ENCODE measurements at regions not wholly inside any gene's neighbourhood (a gene's known extent, or its start where the extent isn't known, plus 50 kb on each side); places are given as distances from the start of the nearest gene placed in this dataset.

DNA sequence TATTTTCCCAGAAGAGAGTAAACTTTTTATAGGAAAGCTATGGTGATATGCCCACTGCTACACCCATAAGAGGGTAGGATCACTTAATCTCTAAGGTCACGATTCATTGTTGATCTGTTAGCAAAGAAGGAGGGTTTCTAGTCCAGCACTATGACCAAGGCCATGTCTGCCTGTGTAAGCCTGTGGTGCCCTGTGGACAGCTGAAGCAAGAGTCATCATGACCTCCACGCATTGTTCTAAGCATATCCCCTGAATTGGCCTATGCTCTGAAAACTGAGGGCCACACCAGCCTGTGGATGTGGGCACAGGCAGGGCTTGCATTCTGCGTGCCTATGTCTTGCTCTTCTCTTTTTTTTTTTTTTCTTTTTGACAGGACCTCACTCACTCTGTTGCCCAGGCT lies 89.8 kb upstream of the SMIM21 start:
- Histone ChIP-seq H3K4me3 (no peak overlapping the region), H3K9me3 (peaks cover 0 to 3% of the 10 kb centered on the region in 2 donors), H3K4me1 (no peaks in the 10 kb centered on the region), H3K27ac (no peak overlapping the region), H3K36me3 (no peaks in the 10 kb centered on the region), H3K27me3 (no peaks in the 10 kb centered on the region)
- TF ChIP-seq, protein P1, sequence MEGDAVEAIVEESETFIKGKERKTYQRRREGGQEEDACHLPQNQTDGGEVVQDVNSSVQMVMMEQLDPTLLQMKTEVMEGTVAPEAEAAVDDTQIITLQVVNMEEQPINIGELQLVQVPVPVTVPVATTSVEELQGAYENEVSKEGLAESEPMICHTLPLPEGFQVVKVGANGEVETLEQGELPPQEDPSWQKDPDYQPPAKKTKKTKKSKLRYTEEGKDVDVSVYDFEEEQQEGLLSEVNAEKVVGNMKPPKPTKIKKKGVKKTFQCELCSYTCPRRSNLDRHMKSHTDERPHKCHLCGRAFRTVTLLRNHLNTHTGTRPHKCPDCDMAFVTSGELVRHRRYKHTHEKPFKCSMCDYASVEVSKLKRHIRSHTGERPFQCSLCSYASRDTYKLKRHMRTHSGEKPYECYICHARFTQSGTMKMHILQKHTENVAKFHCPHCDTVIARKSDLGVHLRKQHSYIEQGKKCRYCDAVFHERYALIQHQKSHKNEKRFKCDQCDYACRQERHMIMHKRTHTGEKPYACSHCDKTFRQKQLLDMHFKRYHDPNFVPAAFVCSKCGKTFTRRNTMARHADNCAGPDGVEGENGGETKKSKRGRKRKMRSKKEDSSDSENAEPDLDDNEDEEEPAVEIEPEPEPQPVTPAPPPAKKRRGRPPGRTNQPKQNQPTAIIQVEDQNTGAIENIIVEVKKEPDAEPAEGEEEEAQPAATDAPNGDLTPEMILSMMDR (IDR thresholded peaks at IDR 0.05): no peak
- no peak for DNase-seq (ENCODE audit: low spot score in 2 of 2)
- intact Hi-C loops (cut with DNase I): no loop called here

DNA sequence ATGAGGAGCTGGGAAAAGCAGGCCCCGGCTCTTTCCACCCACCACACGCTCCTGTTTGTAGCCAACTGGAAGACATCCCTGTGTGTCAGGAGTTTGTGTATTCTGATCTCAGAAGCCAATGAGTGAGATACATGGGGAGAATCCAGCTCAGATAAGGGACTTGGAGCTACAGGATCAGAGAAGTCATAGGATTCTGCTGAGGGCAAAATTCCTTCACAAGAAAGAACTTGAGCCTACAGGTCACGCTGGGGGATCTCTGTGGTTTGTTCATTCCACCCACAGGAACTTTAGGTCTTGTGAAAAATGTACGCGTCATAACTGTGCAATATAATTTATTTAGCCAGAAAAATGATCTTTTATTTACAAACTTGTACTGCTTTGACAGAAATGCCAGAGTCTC lies 80.1 kb upstream of the SMIM21 start:
- no peaks in the 10 kb centered on the region for H3K4me1 ChIP-seq
- intact Hi-C loops (cut with DNase I): no loop called here

DNA sequence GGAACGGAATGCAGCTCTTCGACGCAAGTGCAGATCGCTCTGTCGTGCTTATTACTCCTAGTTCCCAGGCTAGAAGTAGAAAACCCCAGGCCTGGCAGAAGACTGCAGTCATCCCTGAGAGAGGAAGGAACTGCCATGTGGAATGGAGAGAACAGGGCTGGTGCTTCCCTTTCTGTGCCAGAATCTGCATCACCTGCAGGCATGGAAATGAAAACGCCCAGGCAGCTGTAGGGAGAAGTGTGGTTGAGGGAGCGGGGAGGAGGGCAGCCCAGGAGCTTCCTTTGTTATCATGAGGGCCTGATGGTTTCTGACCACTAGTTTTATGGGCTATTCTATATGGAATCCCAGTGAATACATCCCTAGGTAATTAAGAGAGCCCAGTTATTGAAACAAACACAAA lies 79.4 kb upstream of the SMIM21 start:
- TF ChIP-seq, protein P1 (IDR thresholded peaks at IDR 0.05): no peak
- no peaks in the 10 kb centered on the region for H3K4me1 ChIP-seq
- H3K4me3 ChIP-seq: no peak overlapping the region
- no peaks in the 10 kb centered on the region for H3K9me3 ChIP-seq
- H3K27ac ChIP-seq: no peak overlapping the region
- intact Hi-C loops (cut with DNase I): no loop called here
- DNase-seq (ENCODE audit: low spot score in 2 of 2): no peak
- H3K36me3 ChIP-seq: no peaks in the 10 kb centered on the region
- H3K27me3 ChIP-seq: no peaks in the 10 kb centered on the region

More for the DNA sequence above, 80.1 kb upstream of the SMIM21 start:
- DNase-seq (ENCODE audit: low spot score in 2 of 2): no peak
- H3K9me3 ChIP-seq: peaks cover 0 to 4% of the 10 kb centered on the region in 2 donors
- TF ChIP-seq, protein P1 (IDR thresholded peaks at IDR 0.05): no peak
- no peak overlapping the region for H3K27ac ChIP-seq
- no peaks in the 10 kb centered on the region for H3K36me3 ChIP-seq
- H3K4me3 ChIP-seq: no peak overlapping the region
- H3K27me3 ChIP-seq: no peaks in the 10 kb centered on the region

DNA sequence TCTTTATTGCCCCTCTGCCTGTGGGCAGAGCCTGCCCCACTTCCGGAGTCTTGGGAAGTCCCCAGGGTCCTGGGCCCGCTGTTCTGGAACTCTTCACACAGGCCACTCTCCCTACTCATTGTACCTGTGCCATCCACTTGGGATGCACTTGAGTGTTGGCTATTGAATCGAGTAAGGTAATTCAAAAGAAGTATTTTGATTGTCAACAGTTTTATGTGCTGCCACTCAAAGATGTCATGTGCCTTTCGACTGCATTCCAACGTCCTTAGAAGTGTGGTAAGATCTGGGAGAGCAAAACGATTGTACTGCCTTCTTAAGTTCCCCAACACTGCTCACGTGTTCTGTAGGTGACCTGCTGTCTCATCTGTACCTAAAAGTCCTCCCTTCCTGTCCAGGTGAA lies 77.0 kb upstream of the SMIM21 start:
- no peak for DNase-seq (ENCODE audit: low spot score in 2 of 2)
- H3K27ac ChIP-seq: no peak overlapping the region
- H3K4me1 ChIP-seq: no peaks in the 10 kb centered on the region
- no peak overlapping the region for H3K4me3 ChIP-seq
- intact Hi-C loops (cut with DNase I): no loop called here
- TF ChIP-seq, protein P1 (IDR thresholded peaks at IDR 0.05): no peak
- no peaks in the 10 kb centered on the region for H3K27me3 ChIP-seq
- H3K9me3 ChIP-seq: no peaks in the 10 kb centered on the region
- H3K36me3 ChIP-seq: no peaks in the 10 kb centered on the region

DNA sequence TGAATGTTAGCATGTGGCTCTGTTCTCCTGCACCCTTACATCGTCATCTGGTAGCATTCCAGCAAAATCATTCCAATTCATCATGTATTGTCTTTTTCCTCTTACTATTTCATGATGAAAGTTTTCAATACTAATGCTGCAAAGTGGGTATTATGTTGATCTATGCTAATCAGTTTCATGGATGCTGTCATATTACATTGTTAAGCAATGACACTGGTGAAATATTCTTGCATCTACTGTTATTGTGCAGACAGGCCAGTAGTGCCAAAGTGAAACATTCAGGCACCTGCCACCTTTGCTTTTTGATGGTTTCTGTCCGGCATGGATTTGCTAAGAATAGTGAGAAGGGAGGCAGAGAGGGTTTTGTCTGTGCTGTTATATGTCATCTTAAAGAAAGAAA lies 76.1 kb upstream of the SMIM21 start:
- Histone ChIP-seq H3K36me3 (no peaks in the 10 kb centered on the region), H3K9me3 (no peaks in the 10 kb centered on the region), H3K27ac (no peak overlapping the region), H3K27me3 (no peaks in the 10 kb centered on the region), H3K4me3 (no peak overlapping the region), H3K4me1 (no peaks in the 10 kb centered on the region)
- TF ChIP-seq, protein P1 (IDR thresholded peaks at IDR 0.05): no peak
- DNase-seq (ENCODE audit: low spot score in 2 of 2): no peak
- intact Hi-C loops (cut with DNase I): no loop called here

DNA sequence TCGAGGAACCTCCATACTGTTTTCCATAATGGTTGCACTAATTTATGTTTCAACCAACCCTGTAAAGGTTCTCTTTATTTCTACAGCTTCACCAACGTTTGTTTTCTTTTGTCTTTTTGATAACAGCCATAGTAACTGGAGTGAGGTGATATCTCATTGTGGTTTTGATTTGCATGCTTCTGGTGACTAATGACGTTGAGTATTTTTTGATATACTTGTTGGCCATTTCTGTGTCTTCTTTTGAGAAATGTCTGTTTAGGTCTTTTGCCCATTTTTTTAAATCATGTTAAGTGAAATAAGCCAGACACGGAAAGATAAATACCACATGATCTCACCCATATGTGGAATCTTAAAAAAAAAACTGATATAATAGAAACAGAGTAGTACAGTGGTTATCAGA lies 74.8 kb upstream of the SMIM21 start:
- TF ChIP-seq, protein P1 (IDR thresholded peaks at IDR 0.05): no peak
- H3K27me3 ChIP-seq: no peaks in the 10 kb centered on the region
- H3K9me3 ChIP-seq: no peaks in the 10 kb centered on the region
- H3K4me3 ChIP-seq: no peak overlapping the region
- no peaks in the 10 kb centered on the region for H3K36me3 ChIP-seq
- no peaks in the 10 kb centered on the region for H3K4me1 ChIP-seq
- no peak for DNase-seq (ENCODE audit: low spot score in 2 of 2)
- no peak overlapping the region for H3K27ac ChIP-seq
- intact Hi-C loops (cut with DNase I): no loop called here

Measured in ascending aorta (tissue), 2 donors.